ENCODE measurements at regions not wholly inside any gene's neighbourhood (a gene's known extent, or its start where the extent isn't known, plus 50 kb on each side); places are given as distances from the start of the nearest gene placed in this dataset.

- POLR2A ChIA-PET, result interaction anchor here (1.1 kb wide), 1 partner anchor 9 kb away, joined by 3 read pairs; no protein-coding TSS in a partner anchor
- Histone ChIP-seq H4K20me1 (ENCODE audit: control insufficient read depth, insufficient read depth) (no peaks in the 10 kb centered on the region), H3K4me3 (no peak overlapping the region), H3K9me3 (replicated peaks; ENCODE audit: control insufficient read depth, insufficient read depth, low read length) (no peaks in the 10 kb centered on the region; the same call in 2 of the 3 replicates), H3K36me3 (ENCODE audit: control insufficient read depth in 2 of 2, insufficient read depth in 2 of 2, low read length in 1 of 2) (no peaks in the 10 kb centered on the region), H3K27me3 (replicated peaks in 1 of 2; ENCODE audit: control insufficient read depth in 2 of 2, insufficient read depth in 2 of 2, low read length in 1 of 2) (no peaks in the 10 kb centered on the region), H3K27ac (ENCODE audit: control insufficient read depth, insufficient read depth) (no peak overlapping the region), H2AFZ (ENCODE audit: control insufficient read depth, low read depth, low read length) (no peak overlapping the region), H3K9ac (ENCODE audit: control insufficient read depth, insufficient read depth, low read length) (no peak overlapping the region), H3K4me2 (ENCODE audit: control insufficient read depth, insufficient read depth) (no peak overlapping the region), H3K79me2 (ENCODE audit: control insufficient read depth, insufficient read depth, low read length) (no peaks in the 10 kb centered on the region), H3K4me1 (ENCODE audit: control insufficient read depth, insufficient read depth, low read length) (no peaks in the 10 kb centered on the region)
- SMC1A ChIA-PET (ENCODE audit: uncharacterized antibody, unreplicated experiment), result interaction anchor here (1.1 to 2.3 kb wide), 4 partner anchors 10 to 19 kb away, joined by 5 to 10 read pairs (median 6); no protein-coding TSS in a partner anchor
- WGBS (ENCODE audit: insufficient coverage, insufficient replicate concordance, low lambda C conversion rate, missing lambda C conversion rate), result 0% methylated on average over 1 of the region's 1 CpG
- RAD21 ChIA-PET (ENCODE audit: unreplicated experiment), result interaction anchor here (2.5 kb wide), 1 partner anchor 10 kb away, joined by 6 read pairs; no protein-coding TSS in a partner anchor
- DNase-seq (ENCODE audit: low read depth, low spot score) (no peak), FAIRE-seq (no peak), ATAC-seq (no peak)
- TF ChIP-seq E4F1 (IDR thresholded peaks at IDR 0.05; ENCODE audit: borderline replicate concordance, partially characterized antibody) (no peak), TAF1 (IDR thresholded peaks at IDR 0.05; ENCODE audit: borderline replicate concordance, low read depth, low read length) (no peak), ZNF687 (IDR thresholded peaks at IDR 0.05) (no peak), RELB (IDR thresholded peaks at IDR 0.05; ENCODE audit: low read depth) (no peak), HDGF (IDR thresholded peaks at IDR 0.05) (no peak), CUX1 (IDR thresholded peaks at IDR 0.05; ENCODE audit: insufficient replicate concordance, low read depth, low read length) (no peak), FOS (IDR thresholded peaks at IDR 0.05; ENCODE audit: borderline replicate concordance, extremely low read depth, insufficient read length) (no peak)
- intact Hi-C loops (cut with micrococcal nuclease; ENCODE audit: unreplicated experiment) (no loop called here), in situ Hi-C loops (cut with MboI) (no loop called here)
- no TSS peak for BruUV-seq (replicated peaks)
- CTCF ChIA-PET, result no interaction called here
Observed at GRCh38 chrX:121150217-121150616, 102.8 kb downstream of the GLUD2 start.

Data from GM12878 (cell line).